ENCODE measurements at regions not wholly inside any gene's neighbourhood (a gene's known extent, or its start where the extent isn't known, plus 50 kb on each side); places are given as distances from the start of the nearest gene placed in this dataset.

DNA sequence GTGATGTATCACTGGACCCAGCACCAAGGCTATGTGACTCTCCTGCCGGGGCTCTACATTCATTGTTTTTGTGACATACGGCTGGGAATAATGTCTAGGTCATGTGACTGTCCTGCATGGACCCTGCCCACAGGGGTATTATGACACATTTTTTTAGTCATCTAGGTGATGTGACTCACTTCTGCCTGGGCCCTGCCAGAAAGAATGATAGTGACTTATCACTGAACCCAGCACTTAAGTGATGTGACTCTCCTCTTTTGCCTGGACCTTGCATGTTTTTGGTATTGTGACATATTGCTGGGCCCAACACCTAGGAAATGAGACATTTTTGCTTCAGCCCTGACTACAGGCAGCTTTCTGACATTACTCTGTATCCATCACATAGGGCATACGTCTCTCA lies 51.1 kb upstream of the ZNF107 start:
- DNase-seq (ENCODE audit: low spot score): peak; percentile 63

DNA sequence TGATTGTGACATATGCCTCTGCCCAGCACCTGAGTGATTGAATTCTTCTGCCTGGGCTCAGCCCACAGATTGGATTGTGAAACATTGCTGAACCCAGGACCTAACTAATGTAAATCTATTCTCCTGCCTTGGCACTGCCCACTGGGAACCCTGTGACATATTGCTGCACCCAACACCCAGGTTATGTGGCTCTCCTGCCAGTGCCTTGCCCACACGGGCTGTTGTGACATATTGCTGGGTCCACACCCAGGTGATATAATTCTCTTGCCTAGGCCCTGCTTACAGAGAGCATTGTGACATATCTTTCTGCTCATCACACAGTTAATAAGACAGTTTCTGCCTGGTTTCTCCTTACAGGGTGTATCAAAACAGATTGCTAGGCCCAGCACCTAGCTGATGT lies 50.8 kb upstream of the ZNF680 start:
- no peak for DNase-seq (ENCODE audit: low spot score)

Data from kidney tubule cell (primary cell).